ENCODE measurements at regions not wholly inside any gene's neighbourhood (a gene's known extent, or its start where the extent isn't known, plus 50 kb on each side); places are given as distances from the start of the nearest gene placed in this dataset.

GRCh38 chr5:143472576-143472975 lies 69.1 kb upstream of the NR3C1 start:
- TF ChIP-seq CTCF (IDR thresholded peaks at IDR 0.05) = no peak
- peaks cover 19% of the 10 kb centered on the region for H3K4me1 Mint-ChIP-seq (ENCODE audit: low read depth)
- H3K9me3 Mint-ChIP-seq (ENCODE audit: low read depth) = no peaks in the 10 kb centered on the region
- no peaks in the 10 kb centered on the region for H3K36me3 Mint-ChIP-seq (ENCODE audit: low read depth)
- DNase-seq (ENCODE audit: low spot score) = no peak
- H3K27ac Mint-ChIP-seq (ENCODE audit: unreplicated experiment) = peak overlapping the region; percentile 30
- no peak overlapping the region for H3K4me3 Mint-ChIP-seq (ENCODE audit: unreplicated experiment)
- no peaks in the 10 kb centered on the region for H3K27me3 Mint-ChIP-seq (ENCODE audit: low read depth)

- Mint-ChIP-seq H3K4me1 (ENCODE audit: low read depth) (peaks cover 19% of the 10 kb centered on the region), H3K4me3 (ENCODE audit: unreplicated experiment) (no peak overlapping the region), H3K9me3 (ENCODE audit: low read depth) (no peaks in the 10 kb centered on the region), H3K27me3 (ENCODE audit: low read depth) (no peaks in the 10 kb centered on the region), H3K36me3 (ENCODE audit: low read depth) (no peaks in the 10 kb centered on the region), H3K27ac (ENCODE audit: unreplicated experiment) (peak overlapping the region; percentile 54)
- DNase-seq (ENCODE audit: low spot score) = no peak
- TF ChIP-seq CTCF (IDR thresholded peaks at IDR 0.05) = no peak
Measured at GRCh38 chr5:143471666-143472464, 68.4 kb upstream of the NR3C1 start.

GRCh38 chr5:143471041-143471509 lies 67.6 kb upstream of the NR3C1 start:
- Mint-ChIP-seq H3K36me3 (ENCODE audit: low read depth) (no peaks in the 10 kb centered on the region), H3K27ac (ENCODE audit: unreplicated experiment) (peak overlapping the region; percentile 47), H3K4me3 (ENCODE audit: unreplicated experiment) (no peak overlapping the region), H3K4me1 (ENCODE audit: low read depth) (peaks cover 19% of the 10 kb centered on the region), H3K9me3 (ENCODE audit: low read depth) (no peaks in the 10 kb centered on the region), H3K27me3 (ENCODE audit: low read depth) (no peaks in the 10 kb centered on the region)
- no peak for TF ChIP-seq CTCF (IDR thresholded peaks at IDR 0.05)
- DNase-seq (ENCODE audit: low spot score) = no peak

GRCh38 chr5:143470120-143470519 lies 66.6 kb upstream of the NR3C1 start:
- H3K9me3 Mint-ChIP-seq (ENCODE audit: low read depth) = no peaks in the 10 kb centered on the region
- no peak overlapping the region for H3K4me3 Mint-ChIP-seq (ENCODE audit: unreplicated experiment)
- no peak overlapping the region for H3K27ac Mint-ChIP-seq (ENCODE audit: unreplicated experiment)
- no peaks in the 10 kb centered on the region for H3K36me3 Mint-ChIP-seq (ENCODE audit: low read depth)
- no peak for DNase-seq (ENCODE audit: low spot score)
- H3K27me3 Mint-ChIP-seq (ENCODE audit: low read depth) = no peaks in the 10 kb centered on the region
- H3K4me1 Mint-ChIP-seq (ENCODE audit: low read depth) = peaks cover 19% of the 10 kb centered on the region
- TF ChIP-seq CTCF (IDR thresholded peaks at IDR 0.05) = no peak

GRCh38 chr5:143469125-143469524 lies 65.6 kb upstream of the NR3C1 start:
- no peak overlapping the region for H3K4me3 Mint-ChIP-seq (ENCODE audit: unreplicated experiment)
- no peaks in the 10 kb centered on the region for H3K9me3 Mint-ChIP-seq (ENCODE audit: low read depth)
- no peak for DNase-seq (ENCODE audit: low spot score)
- peaks cover 19% of the 10 kb centered on the region for H3K4me1 Mint-ChIP-seq (ENCODE audit: low read depth)
- no peaks in the 10 kb centered on the region for H3K27me3 Mint-ChIP-seq (ENCODE audit: low read depth)
- TF ChIP-seq CTCF (IDR thresholded peaks at IDR 0.05) = no peak
- no peak overlapping the region for H3K27ac Mint-ChIP-seq (ENCODE audit: unreplicated experiment)
- no peaks in the 10 kb centered on the region for H3K36me3 Mint-ChIP-seq (ENCODE audit: low read depth)

All from chondrocyte (in vitro differentiated cells).